ENCODE measurements at regions not wholly inside any gene's neighbourhood (a gene's known extent, or its start where the extent isn't known, plus 50 kb on each side); places are given as distances from the start of the nearest gene placed in this dataset.

DNA sequence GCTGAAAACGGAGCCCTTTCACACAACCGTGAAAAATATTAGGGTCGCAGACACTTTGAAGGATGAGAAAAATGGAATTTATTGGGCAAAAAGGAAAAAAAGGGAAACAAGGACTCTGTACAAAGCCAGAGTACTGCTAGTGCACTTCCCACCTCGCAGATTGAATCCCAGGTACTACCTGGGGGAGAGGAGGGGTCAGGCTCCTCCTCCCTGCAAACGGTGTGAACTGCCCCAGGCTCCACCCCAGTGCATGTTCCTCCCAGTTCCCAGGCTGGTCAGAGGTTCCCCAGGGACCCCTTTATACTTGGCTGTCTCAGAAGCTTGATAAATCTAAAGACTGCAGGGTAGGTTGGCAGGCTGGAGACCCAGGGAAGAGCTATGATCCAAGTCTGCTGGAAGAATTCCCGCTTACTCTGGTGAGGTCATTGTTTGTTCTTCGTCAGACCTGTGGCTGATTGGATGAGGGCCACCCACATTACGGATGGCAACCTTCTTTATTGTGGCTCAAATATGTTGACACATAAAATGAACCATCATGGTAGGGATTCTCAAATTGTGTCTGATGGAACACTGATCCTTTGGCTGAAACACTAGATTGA, 290.4 kb upstream of the POU3F3 start:
- TF ChIP-seq GATA3 (IDR thresholded peaks at IDR 0.05; ENCODE audit: low read depth, low read length) (no peak), GATA2 (IDR thresholded peaks at IDR 0.05; ENCODE audit: low read depth, low read length) (no peak)
